ENCODE measurements at regions not wholly inside any gene's neighbourhood (a gene's known extent, or its start where the extent isn't known, plus 50 kb on each side); places are given as distances from the start of the nearest gene placed in this dataset.

DNA sequence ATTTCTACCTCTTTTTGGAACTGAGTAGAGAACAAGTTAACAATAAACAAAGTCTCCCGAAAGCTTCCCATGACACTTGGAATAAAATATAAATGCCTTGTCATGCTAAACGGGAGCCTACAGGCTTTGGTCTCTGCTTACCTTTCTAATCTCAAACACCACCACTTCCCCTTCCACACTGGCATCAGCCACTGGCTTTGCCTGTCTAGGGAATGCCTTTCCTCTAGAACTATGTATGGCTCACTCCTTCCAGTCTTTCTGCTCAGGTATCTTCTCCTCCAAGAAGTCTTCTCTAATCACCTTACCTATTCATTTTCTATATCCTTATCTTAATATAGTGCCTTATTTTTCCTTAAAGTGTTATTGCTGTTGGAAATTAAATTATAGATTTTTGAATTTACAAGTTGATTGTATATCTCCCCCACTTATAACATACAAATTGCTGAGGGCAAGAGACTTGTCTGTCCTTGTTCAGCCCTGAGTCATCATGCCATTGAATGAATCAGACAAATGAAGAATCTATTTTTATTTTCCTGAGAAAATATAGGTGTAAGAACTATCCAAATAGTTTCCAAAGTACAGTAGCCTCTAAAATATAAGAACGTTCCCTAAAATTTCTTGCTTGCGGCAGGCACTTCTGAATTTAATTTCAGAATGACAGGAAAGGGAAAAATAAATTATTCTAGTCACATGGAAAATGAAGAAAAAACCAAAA, 119.2 kb downstream of the TM2D1 start:
- TF ChIP-seq CTCF (IDR thresholded peaks at IDR 0.05; ENCODE audit: low read length), result no peak
- no peak for TF ChIP-seq EZH2 (IDR thresholded peaks at IDR 0.05; ENCODE audit: borderline replicate concordance, low read length)

Measured in OCI-LY1 (cell line).